ENCODE measurements at regions not wholly inside any gene's neighbourhood (a gene's known extent, or its start where the extent isn't known, plus 50 kb on each side); places are given as distances from the start of the nearest gene placed in this dataset.
"Not testable (repeated sequence)": the region's sequence is repeated elsewhere in the genome, so short reads cannot be mapped to it uniquely, and the experiment has no call there.

- Histone ChIP-seq H3K27me3 (no peaks in the 10 kb centered on the region), H3K36me3 (no peaks in the 10 kb centered on the region), H3K9me3 (no peaks in the 10 kb centered on the region), H3K4me3 (no peak overlapping the region), H3K4me1 (no peaks in the 10 kb centered on the region), H3K27ac (no peak overlapping the region)
- intact Hi-C loops (cut with DNase I): no loop called here
- TF ChIP-seq POLR2A (IDR thresholded peaks at IDR 0.05): no peak
- TF ChIP-seq CTCF (IDR thresholded peaks at IDR 0.05): no peak
- DNase-seq: no peak
- 34% methylated on average over 3 of the region's 3 CpGs for WGBS (ENCODE audit: insufficient coverage, low coverage, low lambda C conversion rate, missing lambda C conversion rate)
- no peak for ATAC-seq
Measured at GRCh38 chrX:138986235-138986634, 274.7 kb upstream of the FGF13 start.

- H3K4me3 ChIP-seq: no peak overlapping the region
- intact Hi-C loops (cut with DNase I): no loop called here
- H3K27me3 ChIP-seq: no peaks in the 10 kb centered on the region
- no peaks in the 10 kb centered on the region for H3K4me1 ChIP-seq
- H3K36me3 ChIP-seq: no peaks in the 10 kb centered on the region
- 35% methylated on average over 4 of the region's 4 CpGs for WGBS (ENCODE audit: insufficient coverage, low coverage, low lambda C conversion rate, missing lambda C conversion rate)
- no peaks in the 10 kb centered on the region for H3K9me3 ChIP-seq
- TF ChIP-seq POLR2A (IDR thresholded peaks at IDR 0.05) (no peak), CTCF (IDR thresholded peaks at IDR 0.05) (no peak)
- H3K27ac ChIP-seq: no peak overlapping the region
- ATAC-seq: peak in 1 of 4 donors; percentile 24
- DNase-seq: no peak
Measured at GRCh38 chrX:138982365-138982764, 270.8 kb upstream of the FGF13 start.

GRCh38 chrX:138964501-138964900 lies 253.0 kb upstream of the FGF13 start:
- 48% methylated on average over 2 of the region's 4 CpGs for WGBS (ENCODE audit: insufficient coverage, low coverage, low lambda C conversion rate, missing lambda C conversion rate)
- Histone ChIP-seq H3K4me1 (no peaks in the 10 kb centered on the region), H3K27ac (no peak overlapping the region), H3K9me3 (no peaks in the 10 kb centered on the region), H3K4me3 (no peak overlapping the region), H3K27me3 (peaks cover 0 to 2% of the 10 kb centered on the region in 2 donors), H3K36me3 (no peaks in the 10 kb centered on the region)
- intact Hi-C loops (cut with DNase I): no loop called here
- DNase-seq: no peak
- TF ChIP-seq CTCF (IDR thresholded peaks at IDR 0.05) (no peak), POLR2A (IDR thresholded peaks at IDR 0.05) (no peak)
- no peak for ATAC-seq

GRCh38 chrX:138962419-138962818 lies 250.9 kb upstream of the FGF13 start:
- H3K36me3 ChIP-seq; H3K9me3 ChIP-seq; intact Hi-C loops (cut with DNase I); H3K4me3 ChIP-seq; H3K27me3 ChIP-seq; ATAC-seq; DNase-seq; H3K27ac ChIP-seq; H3K4me1 ChIP-seq: not testable (repeated sequence)
- 41% methylated on average over 3 of the region's 3 CpGs for whole genome bisulfite sequencing (ENCODE audit: insufficient coverage, low coverage, low lambda C conversion rate, missing lambda C conversion rate)

- H3K9me3 ChIP-seq: no peaks in the 10 kb centered on the region
- intact Hi-C loops (cut with DNase I): no loop called here
- no peaks in the 10 kb centered on the region for H3K27me3 ChIP-seq
- no peak for ATAC-seq
- H3K4me3 ChIP-seq: no peak overlapping the region
- TF ChIP-seq CTCF (IDR thresholded peaks at IDR 0.05) (no peak), POLR2A (IDR thresholded peaks at IDR 0.05) (no peak)
- no peaks in the 10 kb centered on the region for H3K36me3 ChIP-seq
- WGBS (ENCODE audit: insufficient coverage, low coverage, low lambda C conversion rate, missing lambda C conversion rate): 49% methylated on average over 5 of the region's 5 CpGs
- no peak overlapping the region for H3K27ac ChIP-seq
- DNase-seq: no peak
- no peaks in the 10 kb centered on the region for H3K4me1 ChIP-seq
Measured at GRCh38 chrX:138954976-138955375, 243.5 kb upstream of the FGF13 start.
